ENCODE measurements at regions not wholly inside any gene's neighbourhood (a gene's known extent, or its start where the extent isn't known, plus 50 kb on each side); places are given as distances from the start of the nearest gene placed in this dataset.
"Not testable (repeated sequence)": the region's sequence is repeated elsewhere in the genome, so short reads cannot be mapped to it uniquely, and the experiment has no call there.

DNA sequence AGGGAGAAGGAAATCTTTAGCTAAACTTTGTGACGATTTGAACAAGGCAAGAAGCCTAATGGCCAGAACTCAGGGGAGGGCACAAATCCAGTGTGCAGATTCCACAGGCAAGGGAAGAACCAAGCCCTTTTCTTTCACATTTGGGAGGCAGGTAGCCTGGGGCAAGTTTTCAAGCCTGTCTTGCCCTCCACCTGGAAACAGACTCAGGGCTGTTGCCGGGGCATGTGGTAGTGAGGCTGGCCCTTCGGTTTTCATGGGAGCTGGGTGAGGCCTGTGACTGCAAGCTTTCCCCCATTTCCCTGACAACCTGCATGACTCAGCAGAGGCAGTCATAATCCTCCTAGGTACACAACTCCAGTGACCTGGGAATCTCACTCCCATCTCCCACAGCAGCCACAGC is 331.6 kb upstream of the ACTRT1 start:
- H3K4me3 ChIP-seq (ENCODE audit: low read length in 2 of 2); H3K23ac ChIP-seq (ENCODE audit: low read depth, low read length, poor library complexity); H3K4me1 ChIP-seq (ENCODE audit: control insufficient read depth in 2 of 2, insufficient read depth in 1 of 2, low read depth in 1 of 2, low read length in 2 of 2); H2BK12ac ChIP-seq (ENCODE audit: low read length); H4K8ac ChIP-seq (ENCODE audit: low read depth, low read length); H3K27me3 ChIP-seq (ENCODE audit: control insufficient read depth in 3 of 3, insufficient read depth in 3 of 3, low read depth in 1 of 3, low read length in 3 of 3); H3K79me1 ChIP-seq (ENCODE audit: low read depth, low read length); H2BK5ac ChIP-seq (ENCODE audit: low read length); H3K14ac ChIP-seq (ENCODE audit: low read length); H2BK120ac ChIP-seq (ENCODE audit: low read depth, low read length); H3K4me2 ChIP-seq (ENCODE audit: insufficient read depth, low read length, poor library complexity, severe bottlenecking); H3K36me3 ChIP-seq (replicated peaks in 1 of 2; ENCODE audit: control insufficient read depth in 2 of 2, insufficient read depth in 2 of 2, low read length in 2 of 2); DNase-seq (ENCODE audit: low spot score); H3K18ac ChIP-seq (ENCODE audit: low read length); H4K91ac ChIP-seq (ENCODE audit: low read depth, low read length, poor library complexity); H3K4ac ChIP-seq (ENCODE audit: low read length); H3K9ac ChIP-seq (ENCODE audit: low read depth, low read length, poor library complexity); H2AFZ ChIP-seq (ENCODE audit: low read length); H3K27ac ChIP-seq (replicated peaks; ENCODE audit: low read length); H3K9me3 ChIP-seq (replicated peaks in 1 of 2; ENCODE audit: control insufficient read depth in 2 of 2, insufficient read depth in 1 of 2, low read depth in 1 of 2, low read length in 2 of 2); H2AK5ac ChIP-seq (ENCODE audit: low read depth, low read length); H2BK15ac ChIP-seq (ENCODE audit: low read length): not testable (repeated sequence)
- no CpG with 5 or more reads among the region's 3 CpGs for WGBS, 2 donors (ENCODE audit: extremely low coverage in 2 of 2, insufficient read length in 2 of 2, insufficient replicate concordance in 1 of 2)

DNA sequence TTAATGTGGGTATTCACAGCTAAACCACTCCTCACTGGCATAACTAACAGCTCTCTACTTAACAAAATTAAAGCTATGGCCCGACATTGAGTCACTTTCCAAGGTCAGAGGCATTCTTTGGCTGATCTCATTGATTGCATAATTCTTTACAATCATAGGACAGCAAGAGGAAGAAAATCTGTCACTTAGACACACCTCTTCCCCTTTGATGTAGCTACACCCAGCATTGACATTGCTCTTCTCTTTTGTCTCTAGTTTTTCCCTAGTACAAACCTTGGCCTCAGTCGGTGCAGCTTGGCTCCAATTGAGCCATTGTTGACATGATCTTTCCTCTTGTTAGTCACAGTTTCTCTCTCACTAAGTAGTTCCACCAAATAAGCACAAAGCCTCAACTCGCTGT is 313.3 kb upstream of the ACTRT1 start:
- H2BK15ac ChIP-seq (ENCODE audit: low read length): no peak overlapping the region
- H2AFZ ChIP-seq (ENCODE audit: low read length): no peak overlapping the region
- no peaks in the 10 kb centered on the region for H3K36me3 ChIP-seq (replicated peaks in 1 of 2; ENCODE audit: control insufficient read depth in 2 of 2, insufficient read depth in 2 of 2, low read length in 2 of 2)
- H2BK5ac ChIP-seq (ENCODE audit: low read length): no peak overlapping the region
- H3K27me3 ChIP-seq (ENCODE audit: control insufficient read depth in 3 of 3, insufficient read depth in 3 of 3, low read depth in 1 of 3, low read length in 3 of 3): no peaks in the 10 kb centered on the region
- H3K4me1 ChIP-seq (ENCODE audit: control insufficient read depth in 2 of 2, insufficient read depth in 1 of 2, low read depth in 1 of 2, low read length in 2 of 2): no peaks in the 10 kb centered on the region
- no peak overlapping the region for H3K4me3 ChIP-seq (ENCODE audit: low read length in 2 of 2)
- H2BK12ac ChIP-seq (ENCODE audit: low read length): no peak overlapping the region
- DNase-seq (ENCODE audit: low spot score): no peak
- no peak overlapping the region for H3K27ac ChIP-seq (replicated peaks; ENCODE audit: low read length)
- no peak overlapping the region for H3K4me2 ChIP-seq (ENCODE audit: insufficient read depth, low read length, poor library complexity, severe bottlenecking)
- H3K14ac ChIP-seq (ENCODE audit: low read length): no peak overlapping the region
- H3K9ac ChIP-seq (ENCODE audit: low read depth, low read length, poor library complexity): no peak overlapping the region
- H3K79me1 ChIP-seq (ENCODE audit: low read depth, low read length): no peaks in the 10 kb centered on the region
- no peak overlapping the region for H3K23ac ChIP-seq (ENCODE audit: low read depth, low read length, poor library complexity)
- no peak overlapping the region for H3K18ac ChIP-seq (ENCODE audit: low read length)
- no peaks in the 10 kb centered on the region for H3K9me3 ChIP-seq (replicated peaks in 1 of 2; ENCODE audit: control insufficient read depth in 2 of 2, insufficient read depth in 1 of 2, low read depth in 1 of 2, low read length in 2 of 2)
- no peak overlapping the region for H2BK120ac ChIP-seq (ENCODE audit: low read depth, low read length)
- H2AK5ac ChIP-seq (ENCODE audit: low read depth, low read length): no peak overlapping the region
- no peak overlapping the region for H3K4ac ChIP-seq (ENCODE audit: low read length)
- no peak overlapping the region for H4K91ac ChIP-seq (ENCODE audit: low read depth, low read length, poor library complexity)
- WGBS, 2 donors (ENCODE audit: extremely low coverage in 2 of 2, insufficient read length in 2 of 2, insufficient replicate concordance in 1 of 2): no CpG with 5 or more reads among the region's 3 CpGs
- H4K8ac ChIP-seq (ENCODE audit: low read depth, low read length): no peak overlapping the region

DNA sequence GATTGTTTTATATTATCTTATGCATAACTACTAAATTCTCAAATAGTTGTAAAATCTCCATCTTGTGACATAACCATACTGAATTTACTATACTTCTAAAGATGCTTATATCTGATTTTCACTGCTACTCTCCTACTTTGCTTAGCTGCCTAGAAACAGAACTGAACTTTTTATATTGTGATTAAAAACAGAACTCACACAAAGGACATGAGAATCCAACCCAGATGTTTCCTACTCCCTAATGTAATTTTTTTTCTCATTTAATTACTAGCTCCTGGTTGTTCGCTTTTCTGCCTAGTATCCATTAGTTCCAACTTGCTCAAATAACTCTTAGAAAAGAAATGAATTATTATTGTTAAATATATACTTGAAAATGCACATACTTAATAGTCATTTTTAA is 283.5 kb upstream of the ACTRT1 start:
- H3K9ac ChIP-seq (ENCODE audit: low read depth, low read length, poor library complexity): no peak overlapping the region
- no peak for DNase-seq (ENCODE audit: low spot score)
- H2BK12ac ChIP-seq (ENCODE audit: low read length): no peak overlapping the region
- no peaks in the 10 kb centered on the region for H3K9me3 ChIP-seq (replicated peaks in 1 of 2; ENCODE audit: control insufficient read depth in 2 of 2, insufficient read depth in 1 of 2, low read depth in 1 of 2, low read length in 2 of 2)
- no CpG with 5 or more reads among the region's 1 CpG for WGBS, 2 donors (ENCODE audit: extremely low coverage in 2 of 2, insufficient read length in 2 of 2, insufficient replicate concordance in 1 of 2)
- no peaks in the 10 kb centered on the region for H3K36me3 ChIP-seq (replicated peaks in 1 of 2; ENCODE audit: control insufficient read depth in 2 of 2, insufficient read depth in 2 of 2, low read length in 2 of 2)
- H3K4me2 ChIP-seq (ENCODE audit: insufficient read depth, low read length, poor library complexity, severe bottlenecking): no peak overlapping the region
- H3K14ac ChIP-seq (ENCODE audit: low read length): no peak overlapping the region
- no peak overlapping the region for H3K18ac ChIP-seq (ENCODE audit: low read length)
- no peak overlapping the region for H2BK5ac ChIP-seq (ENCODE audit: low read length)
- H2BK15ac ChIP-seq (ENCODE audit: low read length): no peak overlapping the region
- H3K79me1 ChIP-seq (ENCODE audit: low read depth, low read length): no peaks in the 10 kb centered on the region
- H3K4me3 ChIP-seq (ENCODE audit: low read length in 2 of 2): no peak overlapping the region
- no peaks in the 10 kb centered on the region for H3K4me1 ChIP-seq (ENCODE audit: control insufficient read depth in 2 of 2, insufficient read depth in 1 of 2, low read depth in 1 of 2, low read length in 2 of 2)
- H4K91ac ChIP-seq (ENCODE audit: low read depth, low read length, poor library complexity): no peak overlapping the region
- no peak overlapping the region for H2AFZ ChIP-seq (ENCODE audit: low read length)
- no peak overlapping the region for H3K27ac ChIP-seq (replicated peaks; ENCODE audit: low read length)
- no peak overlapping the region for H3K23ac ChIP-seq (ENCODE audit: low read depth, low read length, poor library complexity)
- H2AK5ac ChIP-seq (ENCODE audit: low read depth, low read length): no peak overlapping the region
- no peak overlapping the region for H3K4ac ChIP-seq (ENCODE audit: low read length)
- H2BK120ac ChIP-seq (ENCODE audit: low read depth, low read length): no peak overlapping the region
- H4K8ac ChIP-seq (ENCODE audit: low read depth, low read length): no peak overlapping the region
- no peaks in the 10 kb centered on the region for H3K27me3 ChIP-seq (ENCODE audit: control insufficient read depth in 3 of 3, insufficient read depth in 3 of 3, low read depth in 1 of 3, low read length in 3 of 3)

DNA sequence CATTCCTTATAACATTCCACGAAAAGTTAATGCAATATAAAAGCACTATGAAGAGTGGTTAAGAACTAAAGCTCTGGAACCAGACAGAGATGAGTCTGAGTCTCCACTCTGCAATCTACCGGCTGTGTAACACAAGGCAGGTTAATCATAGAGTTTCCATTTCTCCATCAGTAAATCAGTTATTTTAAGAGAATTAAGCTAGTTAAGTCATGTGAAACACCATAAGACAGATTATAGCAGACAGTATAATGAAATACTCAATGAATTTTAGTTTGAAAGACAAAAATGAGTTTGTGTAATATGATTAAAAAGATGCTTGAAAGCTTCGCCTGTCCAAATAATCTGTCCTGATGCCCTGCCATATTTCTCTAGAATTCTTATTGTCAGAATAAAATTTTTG is 282.6 kb upstream of the ACTRT1 start:
- no CpG with 5 or more reads among the region's 3 CpGs for WGBS, 2 donors (ENCODE audit: extremely low coverage in 2 of 2, insufficient read length in 2 of 2, insufficient replicate concordance in 1 of 2)

More for the DNA sequence above, 282.6 kb upstream of the ACTRT1 start:
- H2BK15ac ChIP-seq (ENCODE audit: low read length): no peak overlapping the region
- no peaks in the 10 kb centered on the region for H3K27me3 ChIP-seq (ENCODE audit: control insufficient read depth in 3 of 3, insufficient read depth in 3 of 3, low read depth in 1 of 3, low read length in 3 of 3)
- no peak overlapping the region for H4K91ac ChIP-seq (ENCODE audit: low read depth, low read length, poor library complexity)
- no peak overlapping the region for H2AFZ ChIP-seq (ENCODE audit: low read length)
- no peaks in the 10 kb centered on the region for H3K36me3 ChIP-seq (replicated peaks in 1 of 2; ENCODE audit: control insufficient read depth in 2 of 2, insufficient read depth in 2 of 2, low read length in 2 of 2)
- no peak overlapping the region for H4K8ac ChIP-seq (ENCODE audit: low read depth, low read length)
- no peak overlapping the region for H3K14ac ChIP-seq (ENCODE audit: low read length)
- no peaks in the 10 kb centered on the region for H3K79me1 ChIP-seq (ENCODE audit: low read depth, low read length)
- H3K4me1 ChIP-seq (ENCODE audit: control insufficient read depth in 2 of 2, insufficient read depth in 1 of 2, low read depth in 1 of 2, low read length in 2 of 2): no peaks in the 10 kb centered on the region
- no peak overlapping the region for H3K4me3 ChIP-seq (ENCODE audit: low read length in 2 of 2)
- no peak overlapping the region for H3K4me2 ChIP-seq (ENCODE audit: insufficient read depth, low read length, poor library complexity, severe bottlenecking)
- no peak overlapping the region for H3K18ac ChIP-seq (ENCODE audit: low read length)
- no peak overlapping the region for H3K23ac ChIP-seq (ENCODE audit: low read depth, low read length, poor library complexity)
- no peak for DNase-seq (ENCODE audit: low spot score)
- H3K27ac ChIP-seq (replicated peaks; ENCODE audit: low read length): no peak overlapping the region
- H2BK120ac ChIP-seq (ENCODE audit: low read depth, low read length): no peak overlapping the region
- no peak overlapping the region for H2BK5ac ChIP-seq (ENCODE audit: low read length)
- no peak overlapping the region for H3K4ac ChIP-seq (ENCODE audit: low read length)
- H2AK5ac ChIP-seq (ENCODE audit: low read depth, low read length): no peak overlapping the region
- H3K9ac ChIP-seq (ENCODE audit: low read depth, low read length, poor library complexity): no peak overlapping the region
- H2BK12ac ChIP-seq (ENCODE audit: low read length): no peak overlapping the region
- H3K9me3 ChIP-seq (replicated peaks in 1 of 2; ENCODE audit: control insufficient read depth in 2 of 2, insufficient read depth in 1 of 2, low read depth in 1 of 2, low read length in 2 of 2): no peaks in the 10 kb centered on the region
